HCT116 (cell line): ENCODE measurements at regions not wholly inside any gene's neighbourhood (a gene's known extent, or its start where the extent isn't known, plus 50 kb on each side); places are given as distances from the start of the nearest gene placed in this dataset.

Experiments used
- CTCF ChIP-seq, 3 experiments: fragments of 200-600 bp in 1 of 3; sonication (generic) in 1 of 3; IDR thresholded peaks in 2 of 3; conservative IDR thresholded peaks in 1 of 3; 2 replicates each; pipeline ENCODE4 v1.5.1; 2012 to 2017; ENCODE audit warnings: low read depth in 2 of 3, low read length in 2 of 3, antibody characterized with exemption in 1 of 3, borderline replicate concordance in 1 of 3, control low read depth in 1 of 3, mild to moderate bottlenecking in 1 of 3, mixed read lengths in 1 of 3, mixed run types in 1 of 3, moderate library complexity in 1 of 3; ENCODE audit not compliant: insufficient read depth in 1 of 3
- MAX ChIP-seq: IDR thresholded peaks from 2 replicates; pipeline ENCODE4 v1.6.1; 2012
- POLR2A ChIP-seq: IDR thresholded peaks from 2 replicates; pipeline ENCODE4 v1.7.0; 2011; ENCODE audit warnings: borderline replicate concordance; ENCODE audit not compliant: insufficient read depth, insufficient read length; ENCODE audit errors: extremely low read depth
- POLR2AphosphoS5 ChIP-seq: IDR thresholded peaks from 2 replicates; pipeline ENCODE4 v1.6.1; 2011; ENCODE audit warnings: mild to moderate bottlenecking, low read depth, low read length, moderate library complexity
- REST ChIP-seq: IDR thresholded peaks from 2 replicates; pipeline ENCODE4 v1.6.1; 2012; ENCODE audit warnings: low read depth
- SP1 ChIP-seq: IDR thresholded peaks from 2 replicates; pipeline ENCODE4 v1.6.1; 2012; ENCODE audit warnings: low read depth
- TCF7L2 ChIP-seq: IDR thresholded peaks from 2 replicates; pipeline ENCODE4 v1.7.0; 2011; ENCODE audit warnings: borderline replicate concordance, inconsistent platforms; ENCODE audit not compliant: insufficient read depth, insufficient read length; ENCODE audit errors: extremely low read depth

GRCh38 chr4:176927664-176928063, 134.9 kb upstream of the VEGFC start:
- TF ChIP-seq CTCF (IDR thresholded peaks at IDR 0.05 in 2 of 3, conservative IDR thresholded peaks at IDR 0.05 in 1 of 3; ENCODE audit: borderline replicate concordance in 1 of 3, insufficient read depth in 1 of 3, low read depth in 2 of 3, low read length in 2 of 3) (no peak), POLR2A (no peak), POLR2AphosphoS5 (no peak), MAX (no peak), REST (no peak), TCF7L2 (no peak), SP1 (no peak)
